ENCODE measurements at regions not wholly inside any gene's neighbourhood (a gene's known extent, or its start where the extent isn't known, plus 50 kb on each side); places are given as distances from the start of the nearest gene placed in this dataset.
"Not testable (repeated sequence)": the region's sequence is repeated elsewhere in the genome, so short reads cannot be mapped to it uniquely, and the experiment has no call there.

DNA sequence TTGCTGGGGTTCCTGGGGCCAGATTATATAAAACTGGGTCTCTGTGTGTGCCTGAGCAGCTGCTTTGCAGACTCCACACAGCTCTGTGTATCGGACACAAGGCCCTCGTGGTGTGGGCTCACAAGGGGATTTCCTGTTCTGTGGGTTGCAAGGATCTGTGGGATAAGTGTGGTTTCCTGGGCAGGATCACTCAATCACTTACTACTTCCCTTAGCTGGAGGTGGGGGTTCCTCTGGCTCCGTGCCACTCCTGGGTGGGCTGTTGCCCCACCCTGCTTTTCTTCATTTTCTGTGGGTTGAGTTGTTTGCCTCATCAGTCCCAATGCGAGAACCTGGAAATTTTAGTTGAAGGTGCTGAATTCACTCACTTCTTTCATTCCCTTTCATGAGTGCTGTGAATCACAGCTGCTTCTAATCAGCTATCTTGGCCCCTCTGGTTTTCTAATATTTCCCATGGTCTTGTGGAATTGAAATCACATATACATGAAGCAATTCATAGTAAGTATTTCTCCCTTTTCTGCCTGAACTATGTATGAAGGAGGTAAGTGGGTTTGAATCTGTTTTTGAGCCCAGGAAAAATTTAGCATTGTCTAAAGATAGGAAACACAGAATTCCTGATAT, 196.3 kb downstream of the DCDC2C start:
- no peaks in the 10 kb centered on the region for H3K27me3 ChIP-seq (ENCODE audit: control insufficient read depth, insufficient read depth, low read length)
- no peaks in the 10 kb centered on the region for H3K36me3 ChIP-seq (ENCODE audit: control insufficient read depth, insufficient read depth, low read length)
- no peak overlapping the region for H3K4me2 ChIP-seq (ENCODE audit: low read length)
- H3K79me2 ChIP-seq: no peaks in the 10 kb centered on the region
- no peak overlapping the region for H3K4me3 ChIP-seq (ENCODE audit: low read depth, low read length)
- no peaks in the 10 kb centered on the region for H3K9me3 ChIP-seq (ENCODE audit: control insufficient read depth, low read length)
- TF ChIP-seq, protein P1, sequence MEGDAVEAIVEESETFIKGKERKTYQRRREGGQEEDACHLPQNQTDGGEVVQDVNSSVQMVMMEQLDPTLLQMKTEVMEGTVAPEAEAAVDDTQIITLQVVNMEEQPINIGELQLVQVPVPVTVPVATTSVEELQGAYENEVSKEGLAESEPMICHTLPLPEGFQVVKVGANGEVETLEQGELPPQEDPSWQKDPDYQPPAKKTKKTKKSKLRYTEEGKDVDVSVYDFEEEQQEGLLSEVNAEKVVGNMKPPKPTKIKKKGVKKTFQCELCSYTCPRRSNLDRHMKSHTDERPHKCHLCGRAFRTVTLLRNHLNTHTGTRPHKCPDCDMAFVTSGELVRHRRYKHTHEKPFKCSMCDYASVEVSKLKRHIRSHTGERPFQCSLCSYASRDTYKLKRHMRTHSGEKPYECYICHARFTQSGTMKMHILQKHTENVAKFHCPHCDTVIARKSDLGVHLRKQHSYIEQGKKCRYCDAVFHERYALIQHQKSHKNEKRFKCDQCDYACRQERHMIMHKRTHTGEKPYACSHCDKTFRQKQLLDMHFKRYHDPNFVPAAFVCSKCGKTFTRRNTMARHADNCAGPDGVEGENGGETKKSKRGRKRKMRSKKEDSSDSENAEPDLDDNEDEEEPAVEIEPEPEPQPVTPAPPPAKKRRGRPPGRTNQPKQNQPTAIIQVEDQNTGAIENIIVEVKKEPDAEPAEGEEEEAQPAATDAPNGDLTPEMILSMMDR (IDR thresholded peaks at IDR 0.05): no peak
- no peaks in the 10 kb centered on the region for H3K4me1 ChIP-seq
- no peak overlapping the region for H3K9ac ChIP-seq
- H2AFZ ChIP-seq: no peak overlapping the region
- no peak overlapping the region for H3K27ac ChIP-seq

GRCh38 chr2:3902131-3902530, 198.8 kb downstream of the DCDC2C start:
- Histone ChIP-seq H3K4me2 (ENCODE audit: low read length) (no peak overlapping the region), H3K27me3 (ENCODE audit: control insufficient read depth, insufficient read depth, low read length) (no peaks in the 10 kb centered on the region), H2AFZ (no peak overlapping the region), H3K9ac (no peak overlapping the region), H3K4me3 (ENCODE audit: low read depth, low read length) (no peak overlapping the region), H3K4me1 (no peaks in the 10 kb centered on the region), H3K79me2 (no peaks in the 10 kb centered on the region), H3K27ac (no peak overlapping the region), H3K9me3 (ENCODE audit: control insufficient read depth, low read length) (no peaks in the 10 kb centered on the region), H3K36me3 (ENCODE audit: control insufficient read depth, insufficient read depth, low read length) (no peaks in the 10 kb centered on the region)
- TF ChIP-seq, protein P1 (IDR thresholded peaks at IDR 0.05): no peak

- TF ChIP-seq, protein P1 (IDR thresholded peaks at IDR 0.05): no peak
- no peak overlapping the region for H2AFZ ChIP-seq
- no peak overlapping the region for H3K9ac ChIP-seq
- H3K36me3 ChIP-seq (ENCODE audit: control insufficient read depth, insufficient read depth, low read length): no peaks in the 10 kb centered on the region
- H3K4me3 ChIP-seq (ENCODE audit: low read depth, low read length): no peak overlapping the region
- no peaks in the 10 kb centered on the region for H3K79me2 ChIP-seq
- H3K4me1 ChIP-seq: no peaks in the 10 kb centered on the region
- H3K9me3 ChIP-seq (ENCODE audit: control insufficient read depth, low read length): no peaks in the 10 kb centered on the region
- H3K27me3 ChIP-seq (ENCODE audit: control insufficient read depth, insufficient read depth, low read length): no peaks in the 10 kb centered on the region
- H3K27ac ChIP-seq: no peak overlapping the region
- no peak overlapping the region for H3K4me2 ChIP-seq (ENCODE audit: low read length)
Observed at GRCh38 chr2:3904061-3904460, 200.7 kb downstream of the DCDC2C start.

GRCh38 chr2:3908498-3908897, 205.1 kb downstream of the DCDC2C start:
- not testable (repeated sequence) for H3K9ac ChIP-seq

GRCh38 chr2:3911882-3912455, 208.6 kb downstream of the DCDC2C start:
- Histone ChIP-seq H3K9ac (no peak overlapping the region), H2AFZ (no peak overlapping the region), H3K9me3 (ENCODE audit: control insufficient read depth, low read length) (no peaks in the 10 kb centered on the region)

More at GRCh38 chr2:3908498-3908897, 205.1 kb downstream of the DCDC2C start:
- not testable (repeated sequence) for H3K4me2 ChIP-seq (ENCODE audit: low read length); H3K4me1 ChIP-seq; H3K27me3 ChIP-seq (ENCODE audit: control insufficient read depth, insufficient read depth, low read length); H3K36me3 ChIP-seq (ENCODE audit: control insufficient read depth, insufficient read depth, low read length); H3K9me3 ChIP-seq (ENCODE audit: control insufficient read depth, low read length); H2AFZ ChIP-seq; H3K4me3 ChIP-seq (ENCODE audit: low read depth, low read length); H3K27ac ChIP-seq; H3K79me2 ChIP-seq

More at GRCh38 chr2:3911882-3912455, 208.6 kb downstream of the DCDC2C start:
- TF ChIP-seq, protein P1 (IDR thresholded peaks at IDR 0.05): no peak
- Histone ChIP-seq H3K4me1 (no peaks in the 10 kb centered on the region), H3K27me3 (ENCODE audit: control insufficient read depth, insufficient read depth, low read length) (no peaks in the 10 kb centered on the region), H3K4me2 (ENCODE audit: low read length) (no peak overlapping the region), H3K4me3 (ENCODE audit: low read depth, low read length) (no peak overlapping the region), H3K27ac (no peak overlapping the region), H3K79me2 (no peaks in the 10 kb centered on the region), H3K36me3 (ENCODE audit: control insufficient read depth, insufficient read depth, low read length) (no peaks in the 10 kb centered on the region)

Measured in parathyroid adenoma (tissue), 2 donors.